IMR-90 (cell line): ENCODE measurements at regions not wholly inside any gene's neighbourhood (a gene's known extent, or its start where the extent isn't known, plus 50 kb on each side); places are given as distances from the start of the nearest gene placed in this dataset.

ENCODE experiments used
- ATAC-seq: fragments of 200-7000 bp; cut with Tn5 transposase; 2 replicates; pipeline ENCODE4 v1.9.1; 2020; ENCODE audit warnings: low read depth, mild to moderate bottlenecking, moderate library complexity
- BruUV-seq: library from RNA; stranded (reverse); fragments of 400-500 nt; replicated peaks from 2 replicates; lab custom pipeline; 2021; lab: Mats Ljungman, UMichigan
- CTCF ChIA-PET: fragments of 300-600 bp; formaldehyde crosslinking; extraction: SDS; loops from one replicate; lab custom pipeline; 2021; ENCODE audit warnings: antibody characterized with exemption; lab: Yijun Ruan, JAX
- POLR2A ChIA-PET: fragments of 300-600 bp; sonication (Branson Sonifier 250); formaldehyde crosslinking; loops from one replicate; lab custom pipeline; 2022; ENCODE audit warnings: antibody characterized with exemption; ENCODE audit not compliant: unreplicated experiment; lab: Charles Lee
- DNase-seq: peaks from one replicate; pipeline ENCODE4 v3.0.0; 2013
- H2AFZ ChIP-seq: replicated peaks from 2 replicates; pipeline ENCODE3; 2013; ENCODE audit warnings: low read length, mild to moderate bottlenecking; ENCODE audit not compliant: poor library complexity
- H2AK5ac ChIP-seq: 2 replicates; pipeline ENCODE4 v1.6.1; 2013; ENCODE audit warnings: low read depth, low read length, inconsistent platforms
- H2AK9ac ChIP-seq: replicated peaks from 2 replicates; pipeline ENCODE3; 2013; ENCODE audit warnings: mild to moderate bottlenecking, low read depth, low read length, moderate library complexity; ENCODE audit not compliant: poor library complexity
- H2BK120ac ChIP-seq: 2 replicates; pipeline ENCODE4 v1.6.1; 2013; ENCODE audit warnings: low read depth, low read length, inconsistent platforms
- H2BK15ac ChIP-seq: 3 replicates; pipeline ENCODE4 v1.6.1; 2013; ENCODE audit warnings: low read depth, low read length, inconsistent platforms
- H2BK20ac ChIP-seq: 2 replicates; pipeline ENCODE4 v1.6.1; 2013; ENCODE audit warnings: low read depth, mild to moderate bottlenecking, inconsistent platforms, low read length, moderate library complexity
- H2BK5ac ChIP-seq: 2 replicates; pipeline ENCODE4 v1.6.1; 2013; ENCODE audit warnings: mild to moderate bottlenecking, low read depth, low read length, inconsistent platforms; ENCODE audit not compliant: poor library complexity, severe bottlenecking
- H3K14ac ChIP-seq: replicated peaks from 2 replicates; pipeline ENCODE4 v1.6.1; 2013; ENCODE audit warnings: low read depth, low read length, inconsistent platforms
- H3K18ac ChIP-seq: 2 replicates; pipeline ENCODE4 v1.6.1; 2013; ENCODE audit warnings: low read depth, low read length, control low read depth
- H3K23ac ChIP-seq: 2 replicates; pipeline ENCODE4 v1.6.1; 2013; ENCODE audit warnings: low read depth, low read length, inconsistent platforms
- H3K27ac ChIP-seq: 2 replicates; pipeline ENCODE4 v1.5.1; 2013; ENCODE audit warnings: mild to moderate bottlenecking, control low read depth, low read length; ENCODE audit not compliant: insufficient read depth
- H3K27me3 ChIP-seq: 2 replicates; pipeline ENCODE4 v1.6.1; 2013; ENCODE audit warnings: low read length; ENCODE audit not compliant: control insufficient read depth, insufficient read depth
- H3K36me3 ChIP-seq: 2 replicates; pipeline ENCODE4 v1.6.1; 2013; ENCODE audit warnings: low read length, mixed read lengths; ENCODE audit not compliant: control insufficient read depth, insufficient read depth
- H3K4ac ChIP-seq: 2 replicates; pipeline ENCODE4 v1.6.1; 2013; ENCODE audit warnings: low read depth, low read length, inconsistent platforms
- H3K4me1 ChIP-seq: 2 replicates; pipeline ENCODE4 v1.6.1; 2013; ENCODE audit warnings: low read length, mixed read lengths; ENCODE audit not compliant: control insufficient read depth, insufficient read depth
- H3K4me2 ChIP-seq: 2 replicates; pipeline ENCODE4 v1.6.1; 2013; ENCODE audit warnings: low read depth, mild to moderate bottlenecking, control low read depth, low read length, moderate library complexity
- H3K4me3 ChIP-seq: 2 replicates; pipeline ENCODE4 v1.5.1; 2013; ENCODE audit warnings: low read depth, mild to moderate bottlenecking, control low read depth, low read length, moderate library complexity; ENCODE audit not compliant: insufficient read depth
- H3K56ac ChIP-seq: 2 replicates; pipeline ENCODE4 v1.6.1; 2013; ENCODE audit warnings: low read length, inconsistent platforms; ENCODE audit not compliant: insufficient read depth; ENCODE audit errors: extremely low read depth
- H3K79me1 ChIP-seq, 2 experiments: 2 replicates each; pipeline ENCODE4 v1.6.1; 2013; ENCODE audit warnings: low read length in 2 of 2, inconsistent platforms in 1 of 2, low read depth in 1 of 2
- H3K9ac ChIP-seq: 2 replicates; pipeline ENCODE4 v1.6.1; 2013; ENCODE audit warnings: low read depth, low read length, control low read depth
- H3K9me1 ChIP-seq: 2 replicates; pipeline ENCODE4 v1.6.1; 2013; ENCODE audit warnings: low read length, inconsistent platforms; ENCODE audit not compliant: insufficient read depth
- H3K9me3 ChIP-seq: 2 replicates; pipeline ENCODE4 v1.6.1; 2013; ENCODE audit warnings: low read length; ENCODE audit not compliant: control insufficient read depth, insufficient read depth
- H4K20me1 ChIP-seq: 2 replicates; pipeline ENCODE4 v1.6.1; 2013; ENCODE audit warnings: low read length, inconsistent platforms; ENCODE audit not compliant: insufficient read depth
- H4K5ac ChIP-seq: 2 replicates; pipeline ENCODE4 v1.6.1; 2013; ENCODE audit warnings: mild to moderate bottlenecking, low read depth, low read length, control low read depth
- H4K8ac ChIP-seq, 2 experiments: 2 replicates each; pipeline ENCODE4 v1.6.1; 2013; ENCODE audit warnings: low read depth in 2 of 2, low read length in 2 of 2, control low read depth in 1 of 2, inconsistent platforms in 1 of 2
- H4K91ac ChIP-seq: 2 replicates; pipeline ENCODE4 v1.6.1; 2013; ENCODE audit warnings: low read depth, low read length, inconsistent platforms; ENCODE audit not compliant: insufficient read depth
- BHLHE40 ChIP-seq: fragments of 150-350 bp; IDR thresholded peaks from 2 replicates; pipeline ENCODE4 v1.6.1; 2016; ENCODE audit warnings: mild to moderate bottlenecking, low read depth, low read length
- CEBPB ChIP-seq: IDR thresholded peaks from 2 replicates; pipeline ENCODE4 v1.6.1; 2012; ENCODE audit warnings: low read depth, low read length, improper control_type of control experiment
- CHD1 ChIP-seq: IDR thresholded peaks from 2 replicates; pipeline ENCODE4 v1.6.1; 2012; ENCODE audit warnings: low read depth, low read length, improper control_type of control experiment
- FOS ChIP-seq: fragments of 150-350 bp; IDR thresholded peaks from 2 replicates; pipeline ENCODE4 v1.6.1; 2016; ENCODE audit warnings: low read depth, low read length
- MAFK ChIP-seq: IDR thresholded peaks from 2 replicates; pipeline ENCODE4 v1.6.1; 2012; ENCODE audit warnings: low read depth, low read length, improper control_type of control experiment
- MAZ ChIP-seq: IDR thresholded peaks from 2 replicates; pipeline ENCODE4 v1.6.1; 2012; ENCODE audit warnings: low read depth, mild to moderate bottlenecking, low read length, improper control_type of control experiment, moderate library complexity, borderline replicate concordance
- MXI1 ChIP-seq: IDR thresholded peaks from 2 replicates; pipeline ENCODE4 v1.6.1; 2012; ENCODE audit warnings: low read depth, mild to moderate bottlenecking, low read length, moderate library complexity, borderline replicate concordance
- NFE2L2 ChIP-seq: fragments of 150-350 bp; IDR thresholded peaks from 2 replicates; pipeline ENCODE4 v1.6.1; 2016; ENCODE audit warnings: low read depth, mild to moderate bottlenecking, low read length
- POLR2A ChIP-seq: IDR thresholded peaks from 2 replicates; pipeline ENCODE4 v1.6.1; 2012; ENCODE audit warnings: mild to moderate bottlenecking, low read depth, low read length
- RAD21 ChIP-seq: IDR thresholded peaks from 2 replicates; pipeline ENCODE4 v1.6.1; 2012; ENCODE audit warnings: low read length, improper control_type of control experiment
- RCOR1 ChIP-seq: IDR thresholded peaks from 2 replicates; pipeline ENCODE4 v1.6.1; 2012; ENCODE audit warnings: mild to moderate bottlenecking, low read length, improper control_type of control experiment; ENCODE audit not compliant: insufficient replicate concordance
- RFX5 ChIP-seq: IDR thresholded peaks from 2 replicates; pipeline ENCODE4 v1.8.0; 2012; ENCODE audit warnings: low read depth, mild to moderate bottlenecking, low read length, moderate library complexity
- SMC3 ChIP-seq: fragments of 150-350 bp; IDR thresholded peaks from 2 replicates; pipeline ENCODE4 v1.6.1; 2016; ENCODE audit warnings: low read depth, mild to moderate bottlenecking, antibody characterized with exemption, low read length, moderate library complexity
- WGBS, 2 experiments: methylation state at CpG; one replicate each; pipeline versions ENCODE4 v1.1.5 to v1.1.7; 2013; ENCODE audit warnings: missing lambda C conversion rate in 2 of 2; ENCODE audit not compliant: insufficient read length in 1 of 2; ENCODE audit errors: extremely low coverage in 2 of 2; 5-methylcytosine and 5-hydroxymethylcytosine counted together
- dilution Hi-C: fragments of 300-500 bp; cut with HindIII; formaldehyde crosslinking; loops from one replicate; pipeline ENCODE4 v1.14.3; 2018; ENCODE audit warnings: low sequenced_read_pairs; ENCODE audit not compliant: unreplicated experiment
- in situ Hi-C: fragments of 300-500 bp; cut with MboI; formaldehyde crosslinking; loops from 3 replicates; pipeline ENCODE4 v1.14.3; 2019; ENCODE audit warnings: low sequenced_read_pairs, inconsistent platforms, mixed read lengths
- intact Hi-C: fragments of 100-400 bp; cut with micrococcal nuclease; formaldehyde crosslinking; loops from 2 replicates; pipeline ENCODE4 v1.10.0; 2022
- TF ChIP-seq, protein P1 (sequence below): conservative IDR thresholded peaks from 2 replicates; pipeline ENCODE4 v1.5.1; 2012; ENCODE audit warnings: mild to moderate bottlenecking, low read depth, low read length, improper control_type of control experiment
- TF ChIP-seq, protein P2 (sequence below): fragments of 150-350 bp; IDR thresholded peaks from 2 replicates; pipeline ENCODE4 v1.6.1; 2017; ENCODE audit warnings: mild to moderate bottlenecking, antibody characterized with exemption, low read length, low read depth
- TF ChIP-seq, protein P3 (sequence below): fragments of 150-350 bp; IDR thresholded peaks from 2 replicates; pipeline ENCODE4 v1.6.1; 2016; ENCODE audit warnings: low read depth, mild to moderate bottlenecking, low read length, moderate library complexity, borderline replicate concordance

DNA sequence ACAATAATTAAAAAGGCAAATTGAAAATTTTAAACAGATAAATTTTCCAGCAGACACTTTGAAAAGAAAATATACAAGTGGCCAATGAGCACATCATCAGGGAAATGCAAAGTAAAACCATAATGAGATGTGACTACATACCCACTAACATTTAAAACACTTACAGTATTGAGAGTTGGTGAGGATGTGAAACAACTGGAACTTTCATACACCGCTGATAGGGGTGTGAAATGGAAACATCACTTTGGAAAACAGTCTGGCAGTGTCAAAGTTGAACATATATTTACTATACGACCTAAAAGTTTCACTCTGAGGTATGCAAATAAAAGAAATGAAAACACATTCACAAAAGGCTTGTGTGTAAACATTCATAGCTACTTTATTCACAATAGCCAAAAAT is 94.0 kb upstream of the GNAO1 start:
- ChIA-PET POLR2A (no interaction called here), CTCF (interaction anchor here (0.7 kb wide), 1 partner anchor 80 kb away, joined by 3 read pairs; no protein-coding TSS in a partner anchor)
- DNase-seq = no peak
- H3K18ac ChIP-seq = no peak overlapping the region
- no peak overlapping the region for H2AK5ac ChIP-seq
- no peaks in the 10 kb centered on the region for H3K36me3 ChIP-seq
- WGBS, 2 experiments = no CpG with 5 or more reads among the region's 2 CpGs
- H3K23ac ChIP-seq = no peak overlapping the region
- H4K5ac ChIP-seq = no peak overlapping the region
- no peak overlapping the region for H3K27ac ChIP-seq
- dilution Hi-C loops = no loop called here
- H3K4me3 ChIP-seq = no peak overlapping the region
- TF ChIP-seq, protein P1, sequence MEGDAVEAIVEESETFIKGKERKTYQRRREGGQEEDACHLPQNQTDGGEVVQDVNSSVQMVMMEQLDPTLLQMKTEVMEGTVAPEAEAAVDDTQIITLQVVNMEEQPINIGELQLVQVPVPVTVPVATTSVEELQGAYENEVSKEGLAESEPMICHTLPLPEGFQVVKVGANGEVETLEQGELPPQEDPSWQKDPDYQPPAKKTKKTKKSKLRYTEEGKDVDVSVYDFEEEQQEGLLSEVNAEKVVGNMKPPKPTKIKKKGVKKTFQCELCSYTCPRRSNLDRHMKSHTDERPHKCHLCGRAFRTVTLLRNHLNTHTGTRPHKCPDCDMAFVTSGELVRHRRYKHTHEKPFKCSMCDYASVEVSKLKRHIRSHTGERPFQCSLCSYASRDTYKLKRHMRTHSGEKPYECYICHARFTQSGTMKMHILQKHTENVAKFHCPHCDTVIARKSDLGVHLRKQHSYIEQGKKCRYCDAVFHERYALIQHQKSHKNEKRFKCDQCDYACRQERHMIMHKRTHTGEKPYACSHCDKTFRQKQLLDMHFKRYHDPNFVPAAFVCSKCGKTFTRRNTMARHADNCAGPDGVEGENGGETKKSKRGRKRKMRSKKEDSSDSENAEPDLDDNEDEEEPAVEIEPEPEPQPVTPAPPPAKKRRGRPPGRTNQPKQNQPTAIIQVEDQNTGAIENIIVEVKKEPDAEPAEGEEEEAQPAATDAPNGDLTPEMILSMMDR = no peak
- no peak for TF ChIP-seq RFX5
- TF ChIP-seq CHD1 = no peak
- TF ChIP-seq MAFK = no peak
- TF ChIP-seq, protein P2, sequence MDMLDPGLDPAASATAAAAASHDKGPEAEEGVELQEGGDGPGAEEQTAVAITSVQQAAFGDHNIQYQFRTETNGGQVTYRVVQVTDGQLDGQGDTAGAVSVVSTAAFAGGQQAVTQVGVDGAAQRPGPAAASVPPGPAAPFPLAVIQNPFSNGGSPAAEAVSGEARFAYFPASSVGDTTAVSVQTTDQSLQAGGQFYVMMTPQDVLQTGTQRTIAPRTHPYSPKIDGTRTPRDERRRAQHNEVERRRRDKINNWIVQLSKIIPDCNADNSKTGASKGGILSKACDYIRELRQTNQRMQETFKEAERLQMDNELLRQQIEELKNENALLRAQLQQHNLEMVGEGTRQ = no peak
- TF ChIP-seq RAD21 = no peak
- no peak for TF ChIP-seq CEBPB
- TF ChIP-seq FOS = no peak
- TF ChIP-seq MAZ = no peak
- TF ChIP-seq MXI1 = no peak
- TF ChIP-seq, protein P3, sequence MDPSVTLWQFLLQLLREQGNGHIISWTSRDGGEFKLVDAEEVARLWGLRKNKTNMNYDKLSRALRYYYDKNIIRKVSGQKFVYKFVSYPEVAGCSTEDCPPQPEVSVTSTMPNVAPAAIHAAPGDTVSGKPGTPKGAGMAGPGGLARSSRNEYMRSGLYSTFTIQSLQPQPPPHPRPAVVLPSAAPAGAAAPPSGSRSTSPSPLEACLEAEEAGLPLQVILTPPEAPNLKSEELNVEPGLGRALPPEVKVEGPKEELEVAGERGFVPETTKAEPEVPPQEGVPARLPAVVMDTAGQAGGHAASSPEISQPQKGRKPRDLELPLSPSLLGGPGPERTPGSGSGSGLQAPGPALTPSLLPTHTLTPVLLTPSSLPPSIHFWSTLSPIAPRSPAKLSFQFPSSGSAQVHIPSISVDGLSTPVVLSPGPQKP = no peak
- TF ChIP-seq POLR2A = no peak
- TF ChIP-seq BHLHE40 = no peak
- no peak for TF ChIP-seq SMC3
- no peak for TF ChIP-seq NFE2L2
- TF ChIP-seq RCOR1 = no peak
- no peak overlapping the region for H2BK15ac ChIP-seq
- no peak overlapping the region for H2AK9ac ChIP-seq
- H3K4me2 ChIP-seq = no peak overlapping the region
- H4K8ac ChIP-seq = no peak overlapping the region
- no peak overlapping the region for H2BK20ac ChIP-seq
- no peaks in the 10 kb centered on the region for H3K9me1 ChIP-seq
- H2BK120ac ChIP-seq = no peak overlapping the region
- no peak overlapping the region for H3K9ac ChIP-seq
- no peak overlapping the region for H3K4ac ChIP-seq
- in situ Hi-C loops = no loop called here
- no peak overlapping the region for H2AFZ ChIP-seq
- H3K27me3 ChIP-seq = no peaks in the 10 kb centered on the region
- H3K14ac ChIP-seq = no peak overlapping the region
- no peaks in the 10 kb centered on the region for H3K4me1 ChIP-seq
- no peaks in the 10 kb centered on the region for H3K79me1 ChIP-seq
- H4K20me1 ChIP-seq = no peaks in the 10 kb centered on the region
- no peak overlapping the region for H4K91ac ChIP-seq
- H2BK5ac ChIP-seq = no peak overlapping the region
- intact Hi-C loops = no loop called here
- H3K9me3 ChIP-seq = no peaks in the 10 kb centered on the region
- H3K56ac ChIP-seq = no peak overlapping the region
- BruUV-seq = no TSS peak
- ATAC-seq = no peak
